Right lobe of liver (tissue), 6 donors: ENCODE measurements at regions not wholly inside any gene's neighbourhood (a gene's known extent, or its start where the extent isn't known, plus 50 kb on each side); places are given as distances from the start of the nearest gene placed in this dataset.

Experiments
- ATAC-seq, 4 donors: fragments of 200-7000 bp; cut with Tn5 transposase; one replicate each; pipeline ENCODE4 v1.9.1; 2020; ENCODE audit warnings: mild to moderate bottlenecking in 4 of 4, moderate library complexity in 4 of 4
- DNase-seq, 3 donors: peaks; one replicate each; pipeline ENCODE4 v3.0.0-alpha.2; 2020
- H3K27ac ChIP-seq, 3 donors: fragments of 200-600 bp; one replicate each; pipeline ENCODE4 v1.8.0; 2022
- H3K27me3 ChIP-seq, 2 donors: fragments of 200-600 bp; one replicate each; pipeline ENCODE4 v1.8.0; 2022
- H3K36me3 ChIP-seq, 4 donors: fragments of 200-600 bp; sonication (generic) in 1 of 4; one replicate each; pipeline versions ENCODE4 v1.5.1 to v1.8.0; 2017 to 2022; ENCODE audit warnings: control low read depth in 1 of 4
- H3K4me1 ChIP-seq, 4 donors: fragments of 200-600 bp; sonication (generic) in 1 of 4; one replicate each; pipeline versions ENCODE4 v1.5.1 to v1.8.0; 2017 to 2022; ENCODE audit warnings: control low read depth in 1 of 4
- H3K4me3 ChIP-seq, 3 donors: fragments of 200-600 bp; one replicate each; pipeline ENCODE4 v1.8.0; 2022
- H3K9me3 ChIP-seq, 4 donors: fragments of 200-600 bp; sonication (generic) in 1 of 4; one replicate each; pipeline versions ENCODE4 v1.5.1 to v1.8.0; 2017 to 2022; ENCODE audit warnings: control low read depth in 1 of 4
- CTCF ChIP-seq, 4 donors: fragments of 200-600 bp in 3 of 4; fragments of 450-650 bp in 1 of 4; IDR thresholded peaks; one replicate each; pipeline versions ENCODE4 v1.5.1 to v1.8.0; 2016 to 2022; ENCODE audit warnings: antibody characterized with exemption in 4 of 4, mild to moderate bottlenecking in 2 of 4
- POLR2A ChIP-seq: fragments of 450-650 bp; IDR thresholded peaks from one replicate; pipeline ENCODE4 v1.6.1; 2017; ENCODE audit warnings: antibody characterized with exemption, mild to moderate bottlenecking
- WGBS: methylation state at CpG from one replicate; pipeline ENCODE4 v1.1.6; 2018; ENCODE audit warnings: low coverage, low lambda C conversion rate; ENCODE audit not compliant: insufficient coverage; ENCODE audit errors: missing lambda C conversion rate; 5-methylcytosine and 5-hydroxymethylcytosine counted together
- intact Hi-C, 2 donors: fragments of 100-400 bp; cut with DNase I; formaldehyde crosslinking; loops; one replicate each; pipeline versions ENCODE4 v1.11.2 to v1.14.1; 2022
- donor health status: DM: no; HTN: yes; CAD: no.
- donor health status: DM: no; HTN: no; CAD: no.
- donor health status: DM: no; HTN: no; CAD: no.
- donor health status: DM: no; HTN: yes; CAD: no.
- donor health status: DM: no; HTN: yes; CAD: no.

- H3K9me3 ChIP-seq: no peaks in the 10 kb centered on the region
- no peaks in the 10 kb centered on the region for H3K4me1 ChIP-seq
- DNase-seq: no peak
- no peak for ATAC-seq
- H3K4me3 ChIP-seq: no peak overlapping the region
- H3K36me3 ChIP-seq: no peaks in the 10 kb centered on the region
- no peak overlapping the region for H3K27ac ChIP-seq
- WGBS: 29% methylated on average over 1 of the region's 5 CpGs
- intact Hi-C loops: no loop called here
- H3K27me3 ChIP-seq: no peaks in the 10 kb centered on the region
- no peak for TF ChIP-seq CTCF (IDR thresholded peaks at IDR 0.05)
- TF ChIP-seq POLR2A: no peak
These were observed 953.4 kb upstream of the NDST4 start for GRCh38 chr4:116066711-116067245.

- 76% methylated on average over 2 of the region's 2 CpGs for WGBS
- no peaks in the 10 kb centered on the region for H3K4me1 ChIP-seq
- DNase-seq (no peak), ATAC-seq (no peak)
- H3K36me3 ChIP-seq: no peaks in the 10 kb centered on the region
- no peaks in the 10 kb centered on the region for H3K27me3 ChIP-seq
- no peak overlapping the region for H3K27ac ChIP-seq
- H3K9me3 ChIP-seq: no peaks in the 10 kb centered on the region
- H3K4me3 ChIP-seq: no peak overlapping the region
- TF ChIP-seq CTCF (IDR thresholded peaks at IDR 0.05) (no peak), POLR2A (no peak)
- intact Hi-C loops: no loop called here
These were observed 950.9 kb upstream of the NDST4 start for GRCh38 chr4:116064331-116064730.

- ATAC-seq (no peak), DNase-seq (no peak)
- Histone ChIP-seq H3K27ac (no peak overlapping the region), H3K4me3 (no peak overlapping the region), H3K9me3 (no peaks in the 10 kb centered on the region), H3K27me3 (no peaks in the 10 kb centered on the region), H3K4me1 (no peaks in the 10 kb centered on the region), H3K36me3 (no peaks in the 10 kb centered on the region)
- intact Hi-C loops: no loop called here
- TF ChIP-seq POLR2A (no peak), CTCF (IDR thresholded peaks at IDR 0.05) (no peak)
- 80% methylated on average over 1 of the region's 1 CpG for WGBS
These were observed 945.9 kb upstream of the NDST4 start for GRCh38 chr4:116059361-116059760.

GRCh38 chr4:116058129-116058528 lies 944.7 kb upstream of the NDST4 start:
- Histone ChIP-seq H3K36me3 (no peaks in the 10 kb centered on the region), H3K9me3 (no peaks in the 10 kb centered on the region), H3K27ac (no peak overlapping the region), H3K27me3 (no peaks in the 10 kb centered on the region), H3K4me3 (no peak overlapping the region), H3K4me1 (no peaks in the 10 kb centered on the region)
- 25% methylated on average over 1 of the region's 1 CpG for WGBS
- no peak for TF ChIP-seq POLR2A
- no peak for TF ChIP-seq CTCF (IDR thresholded peaks at IDR 0.05)
- ATAC-seq (no peak), DNase-seq (no peak)
- intact Hi-C loops: no loop called here
